ENCODE measurements at regions not wholly inside any gene's neighbourhood (a gene's known extent, or its start where the extent isn't known, plus 50 kb on each side); places are given as distances from the start of the nearest gene placed in this dataset.

DNA sequence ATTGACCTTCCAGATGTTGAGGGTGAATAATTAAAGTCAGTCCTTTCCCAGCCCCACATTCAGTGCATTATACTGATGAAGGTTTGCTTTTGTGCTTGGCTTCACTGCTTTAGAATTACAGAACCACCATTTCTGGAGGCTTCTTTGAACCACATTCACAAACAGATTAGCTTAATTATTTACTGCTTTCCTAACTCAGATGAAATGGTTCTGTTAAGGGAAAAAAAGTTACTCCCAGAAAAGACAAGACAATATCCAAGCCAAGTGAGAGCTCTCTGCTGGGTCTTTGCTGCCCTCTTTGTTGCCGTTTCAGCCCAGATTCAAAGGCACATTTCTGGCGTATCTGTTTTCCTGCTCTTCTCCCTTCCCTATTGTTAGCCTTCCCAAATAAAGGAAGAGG, 188.9 kb downstream of the AHR start:
- TF ChIP-seq, protein P1, sequence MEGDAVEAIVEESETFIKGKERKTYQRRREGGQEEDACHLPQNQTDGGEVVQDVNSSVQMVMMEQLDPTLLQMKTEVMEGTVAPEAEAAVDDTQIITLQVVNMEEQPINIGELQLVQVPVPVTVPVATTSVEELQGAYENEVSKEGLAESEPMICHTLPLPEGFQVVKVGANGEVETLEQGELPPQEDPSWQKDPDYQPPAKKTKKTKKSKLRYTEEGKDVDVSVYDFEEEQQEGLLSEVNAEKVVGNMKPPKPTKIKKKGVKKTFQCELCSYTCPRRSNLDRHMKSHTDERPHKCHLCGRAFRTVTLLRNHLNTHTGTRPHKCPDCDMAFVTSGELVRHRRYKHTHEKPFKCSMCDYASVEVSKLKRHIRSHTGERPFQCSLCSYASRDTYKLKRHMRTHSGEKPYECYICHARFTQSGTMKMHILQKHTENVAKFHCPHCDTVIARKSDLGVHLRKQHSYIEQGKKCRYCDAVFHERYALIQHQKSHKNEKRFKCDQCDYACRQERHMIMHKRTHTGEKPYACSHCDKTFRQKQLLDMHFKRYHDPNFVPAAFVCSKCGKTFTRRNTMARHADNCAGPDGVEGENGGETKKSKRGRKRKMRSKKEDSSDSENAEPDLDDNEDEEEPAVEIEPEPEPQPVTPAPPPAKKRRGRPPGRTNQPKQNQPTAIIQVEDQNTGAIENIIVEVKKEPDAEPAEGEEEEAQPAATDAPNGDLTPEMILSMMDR (IDR thresholded peaks at IDR 0.05) = no peak
- Histone ChIP-seq H3K9me3 (no peaks in the 10 kb centered on the region), H3K36me3 (no peaks in the 10 kb centered on the region), H3K27me3 (no peaks in the 10 kb centered on the region), H3K4me1 (no peaks in the 10 kb centered on the region), H3K27ac (no peak overlapping the region), H3K4me3 (no peak overlapping the region)
- intact Hi-C loops (cut with DNase I) = no loop called here
- ATAC-seq (no peak), DNase-seq (no peak)

- DNase-seq (no peak), ATAC-seq (no peak)
- Histone ChIP-seq H3K4me3 (no peak overlapping the region), H3K9me3 (no peaks in the 10 kb centered on the region), H3K4me1 (no peaks in the 10 kb centered on the region), H3K27me3 (no peaks in the 10 kb centered on the region), H3K36me3 (no peaks in the 10 kb centered on the region), H3K27ac (no peak overlapping the region)
- intact Hi-C loops (cut with DNase I) = no loop called here
- TF ChIP-seq, protein P1 (IDR thresholded peaks at IDR 0.05) = no peak
Observed at GRCh38 chr7:17488829-17489228, 190.4 kb downstream of the AHR start.

GRCh38 chr7:17489961-17490360, 191.5 kb downstream of the AHR start:
- Histone ChIP-seq H3K27me3 (no peaks in the 10 kb centered on the region), H3K9me3 (no peaks in the 10 kb centered on the region), H3K27ac (no peak overlapping the region), H3K4me3 (no peak overlapping the region), H3K4me1 (no peaks in the 10 kb centered on the region), H3K36me3 (no peaks in the 10 kb centered on the region)
- TF ChIP-seq, protein P1 (IDR thresholded peaks at IDR 0.05) = no peak
- intact Hi-C loops (cut with DNase I) = no loop called here
- peak; percentile 81 for ATAC-seq
- no peak for DNase-seq

DNA sequence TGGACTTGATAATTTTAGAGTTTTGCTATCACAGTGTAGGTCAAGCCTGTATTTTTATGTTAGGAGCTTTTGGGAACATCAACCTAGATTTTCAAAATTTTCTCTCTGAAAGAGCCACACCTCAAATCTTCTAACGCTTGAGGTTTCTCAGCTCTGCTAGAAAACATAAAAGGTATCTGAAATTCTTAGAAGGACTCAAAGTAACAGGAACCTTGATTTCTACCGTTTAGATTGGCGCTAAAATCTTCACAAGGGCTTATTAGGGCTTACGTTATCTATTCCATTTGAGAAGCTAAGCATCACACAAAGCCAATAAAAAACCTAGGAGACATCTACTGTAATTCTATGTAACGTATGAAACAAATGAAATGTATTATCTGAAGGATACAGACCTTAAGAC, 192.4 kb downstream of the AHR start:
- Histone ChIP-seq H3K27ac (no peak overlapping the region), H3K9me3 (no peaks in the 10 kb centered on the region), H3K4me3 (no peak overlapping the region), H3K27me3 (no peaks in the 10 kb centered on the region), H3K36me3 (no peaks in the 10 kb centered on the region), H3K4me1 (no peaks in the 10 kb centered on the region)
- TF ChIP-seq, protein P1 (IDR thresholded peaks at IDR 0.05) = no peak
- intact Hi-C loops (cut with DNase I) = no loop called here
- DNase-seq (no peak), ATAC-seq (no peak)

GRCh38 chr7:17492437-17492836, 194.0 kb downstream of the AHR start:
- H3K4me1 ChIP-seq = no peaks in the 10 kb centered on the region
- no peaks in the 10 kb centered on the region for H3K27me3 ChIP-seq
- TF ChIP-seq, protein P1 (IDR thresholded peaks at IDR 0.05) = no peak
- H3K9me3 ChIP-seq = no peaks in the 10 kb centered on the region
- ATAC-seq = no peak
- intact Hi-C loops (cut with DNase I) = no loop called here
- H3K27ac ChIP-seq = no peak overlapping the region
- H3K36me3 ChIP-seq = no peaks in the 10 kb centered on the region
- no peak for DNase-seq
- H3K4me3 ChIP-seq = no peak overlapping the region

All from left lung (tissue), 4 donors.